ENCODE measurements at regions not wholly inside any gene's neighbourhood (a gene's known extent, or its start where the extent isn't known, plus 50 kb on each side); places are given as distances from the start of the nearest gene placed in this dataset.

DNA sequence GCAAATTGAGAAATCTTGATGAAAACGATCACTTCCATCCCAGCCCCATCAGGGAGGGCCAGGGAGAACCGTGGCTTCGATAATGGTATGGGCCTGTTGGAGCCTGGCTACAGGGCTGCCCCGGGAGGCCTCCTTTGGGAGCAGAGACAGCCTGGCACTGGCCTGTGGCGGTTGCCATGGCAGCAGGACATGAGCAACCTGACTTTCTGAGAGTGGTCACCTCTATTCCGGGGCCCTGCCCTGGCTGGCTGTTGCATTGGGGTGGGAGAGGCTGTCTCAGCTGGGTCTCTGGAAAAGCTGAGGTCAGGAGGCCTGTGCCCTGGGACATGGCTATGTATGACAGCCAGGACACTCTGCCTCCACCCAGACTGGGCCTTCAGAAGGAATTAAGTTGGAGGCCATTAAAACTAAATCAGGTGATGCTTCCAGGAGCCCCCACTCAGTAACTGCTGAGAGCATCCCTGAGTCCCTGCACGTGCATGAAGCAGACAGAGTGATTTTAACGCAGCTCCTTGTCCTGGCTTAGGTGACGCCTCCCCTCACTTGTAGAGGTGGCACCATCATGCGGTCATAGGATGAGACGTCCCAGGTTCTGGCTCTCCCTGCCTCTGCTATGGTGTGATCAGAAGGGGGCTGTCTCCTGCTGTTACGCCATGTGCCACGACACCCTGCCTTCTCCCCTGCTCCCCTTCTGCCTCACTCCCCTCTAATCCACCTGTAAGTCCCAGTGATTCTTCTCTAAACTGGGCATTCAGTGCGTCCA, 126.3 kb downstream of the SLC25A47 start:
- no peak for DNase-seq
- in situ Hi-C loops (cut with MboI; ENCODE audit: low pct_unique_long_range_greater_than_20kb, low sequenced_read_pairs): no loop called here

DNA sequence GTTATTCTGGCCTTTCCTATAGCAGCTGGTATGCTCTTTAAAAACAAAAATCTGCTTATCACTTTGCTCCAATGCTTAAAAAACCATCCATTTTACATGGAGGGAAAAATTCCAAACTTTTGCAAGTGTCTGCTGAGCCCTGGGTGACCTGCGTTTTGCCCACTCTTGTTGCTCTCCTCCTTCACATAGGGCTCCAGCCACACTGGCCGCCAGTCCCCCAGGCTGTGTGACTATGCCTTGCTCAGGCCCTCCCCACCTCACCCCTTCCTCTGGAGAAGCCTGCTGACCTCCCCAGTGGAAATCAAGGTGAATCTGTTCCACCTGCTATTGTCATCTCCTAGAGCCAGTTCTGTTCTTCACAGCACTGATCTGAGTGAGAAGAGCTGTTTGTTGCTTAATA, 126.9 kb downstream of the SLC25A47 start:
- in situ Hi-C loops (cut with MboI; ENCODE audit: low pct_unique_long_range_greater_than_20kb, low sequenced_read_pairs): no loop called here
- DNase-seq: no peak

- DNase-seq: no peak
- in situ Hi-C loops (cut with MboI; ENCODE audit: low pct_unique_long_range_greater_than_20kb, low sequenced_read_pairs): no loop called here
These were observed 127.6 kb downstream of the SLC25A47 start for GRCh38 chr14:100450736-100451135.

DNA sequence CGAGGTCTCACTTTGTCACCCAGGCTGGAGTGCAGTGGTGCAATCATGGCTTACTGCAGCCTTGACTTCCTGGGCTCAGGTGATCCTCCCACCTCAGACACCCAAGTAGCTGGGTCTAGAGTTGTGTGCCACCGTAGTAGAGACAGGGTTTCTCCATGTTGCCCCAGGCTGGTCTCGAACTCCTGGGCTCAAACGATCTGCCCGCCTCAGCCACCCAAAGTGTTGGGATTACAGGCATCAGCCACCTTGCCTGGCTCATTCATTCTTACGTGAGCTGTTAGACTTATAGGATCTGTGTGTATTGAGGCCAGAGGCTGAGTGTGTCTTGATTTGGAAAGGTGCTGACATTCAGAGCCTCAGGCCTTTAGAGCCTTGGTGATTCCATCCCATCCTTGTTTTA, 128.1 kb downstream of the SLC25A47 start:
- no peak for DNase-seq
- in situ Hi-C loops (cut with MboI; ENCODE audit: low pct_unique_long_range_greater_than_20kb, low sequenced_read_pairs): no loop called here

- DNase-seq: no peak
- in situ Hi-C loops (cut with MboI; ENCODE audit: low pct_unique_long_range_greater_than_20kb, low sequenced_read_pairs): no loop called here
These were observed 130.8 kb downstream of the SLC25A47 start for GRCh38 chr14:100453930-100454329.

DNA sequence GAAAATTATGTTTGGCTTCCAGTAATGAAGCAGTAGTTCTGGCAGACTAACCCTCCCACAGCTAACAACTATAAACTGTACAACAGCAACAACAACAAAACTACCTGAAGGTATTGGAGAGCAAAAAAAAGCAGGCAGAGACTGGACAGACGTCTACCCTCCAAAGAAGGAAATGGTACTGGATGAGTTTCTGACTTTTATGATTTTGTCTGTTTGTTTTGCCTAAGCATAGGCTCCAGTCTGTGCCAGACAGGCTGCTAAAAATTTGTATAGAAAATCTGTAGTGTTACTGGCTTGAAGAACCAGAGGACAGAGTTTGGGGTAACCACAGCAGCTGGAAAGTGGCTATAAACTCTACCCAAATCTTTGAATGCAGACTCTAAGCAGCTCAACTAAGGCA, 131.3 kb downstream of the SLC25A47 start:
- in situ Hi-C loops (cut with MboI; ENCODE audit: low pct_unique_long_range_greater_than_20kb, low sequenced_read_pairs): no loop called here
- no peak for DNase-seq

DNA sequence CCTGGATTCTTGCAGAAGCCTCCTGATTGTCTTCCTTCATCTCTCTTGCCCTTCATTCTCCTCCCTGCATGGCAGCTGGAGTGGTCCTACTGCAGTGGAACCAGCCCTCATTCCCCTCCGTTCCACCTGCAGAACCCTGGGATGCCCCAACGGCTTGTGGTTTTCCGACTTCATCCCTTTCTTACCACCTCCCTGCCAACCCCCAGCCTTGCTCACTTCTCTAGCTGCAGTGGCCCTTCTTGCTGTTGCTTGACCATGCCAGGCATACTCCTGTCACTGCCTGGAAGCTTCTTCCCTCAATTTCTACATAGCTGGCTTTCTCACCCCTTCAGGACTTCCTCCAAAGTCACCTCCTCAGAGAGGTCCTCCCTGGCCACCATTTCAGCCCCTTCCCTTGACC, 123.3 kb downstream of the BEGAIN start:
- no peak for DNase-seq
- in situ Hi-C loops (cut with MboI; ENCODE audit: low pct_unique_long_range_greater_than_20kb, low sequenced_read_pairs): no loop called here

- in situ Hi-C loops (cut with MboI; ENCODE audit: low pct_unique_long_range_greater_than_20kb, low sequenced_read_pairs): no loop called here
These were observed 120.9 kb downstream of the BEGAIN start for GRCh38 chr14:100466111-100466856.

DNA sequence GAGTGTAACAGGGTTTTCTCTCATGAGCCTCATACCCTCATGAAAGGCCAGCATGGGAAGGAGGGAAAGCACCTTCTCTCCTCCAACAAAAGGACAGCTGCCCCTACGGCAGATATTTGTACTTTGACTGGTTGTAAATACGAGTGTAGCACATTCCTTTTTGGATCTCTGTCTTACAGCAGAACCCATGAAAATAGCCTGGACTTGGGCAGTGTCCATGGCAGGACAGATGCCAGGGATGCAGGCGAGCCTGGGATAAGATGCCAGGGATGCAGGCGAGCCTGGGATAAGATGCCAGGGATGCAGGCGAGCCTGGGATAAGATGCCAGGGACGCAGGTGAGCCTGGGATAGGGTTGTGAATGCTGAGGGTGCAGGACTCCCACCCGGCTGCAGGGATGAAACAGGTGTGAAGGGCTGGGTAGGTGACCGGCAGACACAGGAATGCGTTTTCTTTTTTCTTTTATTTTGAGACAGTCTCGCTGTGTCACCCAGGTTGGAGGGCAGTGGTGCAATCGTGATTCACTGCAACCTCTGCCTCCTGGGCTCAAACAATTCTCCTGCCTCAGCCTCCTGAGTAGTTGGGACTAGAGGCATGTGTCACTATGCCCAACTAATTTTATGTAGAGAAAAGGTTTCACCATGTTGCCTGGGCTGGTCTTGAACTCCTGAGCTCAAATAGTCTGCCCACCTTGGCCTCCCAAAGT, 120.0 kb downstream of the BEGAIN start:
- in situ Hi-C loops (cut with MboI; ENCODE audit: low pct_unique_long_range_greater_than_20kb, low sequenced_read_pairs): no loop called here
- no peak for DNase-seq

More at GRCh38 chr14:100466111-100466856, 120.9 kb downstream of the BEGAIN start:
- DNase-seq: no peak

DNA sequence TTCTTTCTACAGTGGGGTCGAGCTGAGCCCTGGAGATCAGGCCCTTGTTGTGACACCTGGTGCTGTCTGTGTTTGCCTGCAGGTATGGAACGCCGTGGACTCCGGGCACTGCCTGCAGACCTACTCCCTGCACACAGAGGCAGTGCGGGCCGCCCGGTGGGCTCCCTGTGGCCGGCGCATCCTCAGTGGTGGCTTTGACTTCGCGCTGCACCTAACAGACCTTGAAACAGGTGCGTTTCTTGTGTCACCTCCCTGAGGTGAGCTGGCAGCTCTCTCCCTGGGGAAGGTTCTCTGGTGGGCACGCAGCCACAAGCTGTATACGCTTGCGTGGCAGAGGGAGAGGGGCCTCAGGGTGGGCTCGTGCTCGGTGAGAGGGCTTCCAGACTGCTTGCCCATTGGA, 119.3 kb downstream of the BEGAIN start:
- DNase-seq: no peak
- in situ Hi-C loops (cut with MboI; ENCODE audit: low pct_unique_long_range_greater_than_20kb, low sequenced_read_pairs): no loop called here

- in situ Hi-C loops (cut with MboI; ENCODE audit: low pct_unique_long_range_greater_than_20kb, low sequenced_read_pairs): no loop called here
- no peak for DNase-seq
These were observed 118.7 kb downstream of the BEGAIN start for GRCh38 chr14:100468557-100468956.

DNA sequence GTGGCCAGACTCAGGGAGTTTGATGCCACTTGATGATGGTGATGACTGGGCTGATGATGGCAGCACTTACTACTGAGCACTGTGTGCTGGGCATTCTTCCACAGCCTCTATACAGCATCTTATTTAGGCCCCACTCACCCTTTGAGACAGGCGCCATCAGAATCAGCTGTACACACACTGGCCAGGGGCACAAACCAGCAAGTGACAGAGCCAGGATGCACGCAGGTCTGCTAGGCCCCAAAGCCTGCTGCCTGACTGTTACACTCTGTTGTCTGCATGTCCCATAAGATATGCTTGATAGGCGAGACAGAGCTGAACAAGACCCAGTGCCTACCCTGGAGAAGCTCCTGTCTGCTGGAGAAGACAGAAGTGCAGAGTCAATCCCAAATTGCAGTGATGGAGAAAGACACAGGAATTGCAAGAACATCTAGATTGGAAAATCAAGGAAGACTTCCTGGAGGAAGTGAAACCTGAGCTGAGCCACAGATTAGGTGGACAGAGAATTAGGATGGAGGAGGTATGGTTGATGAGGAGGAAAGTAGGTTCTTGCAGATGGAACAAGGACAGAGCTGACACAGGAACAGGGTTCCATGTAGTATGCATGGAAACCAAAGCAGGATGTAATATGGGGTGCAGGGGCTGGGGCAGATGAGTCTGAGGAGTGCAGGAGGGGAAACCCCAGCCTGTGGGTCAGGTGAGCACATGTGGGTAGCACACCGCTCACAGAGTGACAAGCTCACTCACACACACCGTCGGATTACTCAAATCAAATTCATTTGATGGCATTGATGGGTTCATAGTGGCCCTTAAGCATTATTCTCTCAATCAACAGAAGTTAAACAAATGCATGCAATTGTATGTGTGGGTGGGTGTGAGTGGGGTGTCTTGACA, 117.3 kb downstream of the BEGAIN start:
- DNase-seq: no peak
- in situ Hi-C loops (cut with MboI; ENCODE audit: low pct_unique_long_range_greater_than_20kb, low sequenced_read_pairs): no loop called here

GRCh38 chr14:100470523-100470897, 116.7 kb downstream of the BEGAIN start:
- in situ Hi-C loops (cut with MboI; ENCODE audit: low pct_unique_long_range_greater_than_20kb, low sequenced_read_pairs): no loop called here
- no peak for DNase-seq

DNA sequence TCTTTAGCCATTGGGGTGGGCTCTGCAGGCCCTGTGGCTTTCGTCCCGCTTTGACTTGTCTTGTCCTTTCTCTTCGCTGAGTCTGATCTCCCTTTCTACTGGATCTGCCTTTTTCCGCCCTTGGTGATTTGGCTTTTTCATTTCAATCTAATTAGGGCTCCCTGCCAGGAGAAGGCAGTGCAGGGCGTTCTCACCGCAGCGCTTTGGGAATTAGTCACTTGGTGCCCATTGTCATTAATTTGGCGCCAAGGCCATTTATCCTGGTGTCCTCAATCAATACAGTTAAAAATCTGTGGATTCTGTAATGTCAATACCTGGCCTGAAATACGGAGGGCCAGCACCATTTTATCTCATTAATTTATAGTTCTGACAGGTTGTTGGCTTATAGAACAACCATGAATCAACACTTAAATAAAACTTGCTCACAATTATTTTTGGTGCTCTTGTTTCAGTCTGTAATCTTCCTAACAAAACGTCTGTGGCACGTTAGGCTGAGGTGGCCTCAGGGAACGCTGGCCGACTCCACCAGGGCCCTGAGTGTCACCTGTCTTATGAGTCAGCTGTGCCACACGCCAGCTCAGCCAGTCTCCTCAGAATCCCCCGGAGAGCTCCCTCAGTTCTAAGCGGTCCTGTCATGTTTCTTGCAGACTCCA, 115.7 kb downstream of the BEGAIN start:
- in situ Hi-C loops (cut with MboI; ENCODE audit: low pct_unique_long_range_greater_than_20kb, low sequenced_read_pairs): no loop called here
- no peak for DNase-seq

DNA sequence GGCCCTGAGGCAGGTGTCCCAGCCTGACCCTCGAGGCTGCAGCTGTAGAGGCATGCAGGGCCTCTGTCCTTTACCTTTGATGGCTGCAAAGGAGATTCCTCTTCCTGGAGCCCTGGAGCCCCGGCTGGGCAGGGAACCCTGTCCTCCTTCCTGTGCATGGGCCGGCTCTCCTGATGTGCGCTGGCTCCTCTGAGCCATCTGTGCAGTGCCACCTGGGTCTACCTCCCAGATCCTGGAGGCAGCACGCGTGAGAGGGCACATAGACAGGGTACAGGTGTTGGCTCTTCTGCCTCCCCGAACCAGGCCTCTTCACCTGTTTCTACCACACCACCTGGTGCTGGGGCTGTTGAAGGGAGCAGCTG, 115.1 kb downstream of the BEGAIN start:
- DNase-seq: no peak
- in situ Hi-C loops (cut with MboI; ENCODE audit: low pct_unique_long_range_greater_than_20kb, low sequenced_read_pairs): no loop called here

DNA sequence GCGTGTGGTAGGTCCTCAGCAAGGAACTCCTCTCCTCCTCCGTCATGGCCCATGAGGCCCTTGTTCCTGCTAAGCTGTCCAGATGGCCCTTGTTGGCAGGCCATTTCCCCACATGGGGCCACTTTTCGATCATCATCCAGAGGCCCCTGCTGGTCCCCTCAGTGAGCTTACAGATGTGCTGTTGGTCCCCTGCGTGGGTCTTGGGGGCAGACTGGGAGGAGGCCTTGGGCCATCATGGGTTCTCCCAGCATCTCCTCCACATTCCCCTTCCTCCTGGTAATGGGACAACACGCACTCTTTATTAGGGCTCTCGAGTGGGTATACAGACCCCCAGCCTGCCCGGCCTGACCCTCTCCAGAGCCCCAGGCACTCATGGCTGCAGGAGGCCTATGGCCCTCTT, 114.7 kb downstream of the BEGAIN start:
- in situ Hi-C loops (cut with MboI; ENCODE audit: low pct_unique_long_range_greater_than_20kb, low sequenced_read_pairs): no loop called here
- DNase-seq: no peak

DNA sequence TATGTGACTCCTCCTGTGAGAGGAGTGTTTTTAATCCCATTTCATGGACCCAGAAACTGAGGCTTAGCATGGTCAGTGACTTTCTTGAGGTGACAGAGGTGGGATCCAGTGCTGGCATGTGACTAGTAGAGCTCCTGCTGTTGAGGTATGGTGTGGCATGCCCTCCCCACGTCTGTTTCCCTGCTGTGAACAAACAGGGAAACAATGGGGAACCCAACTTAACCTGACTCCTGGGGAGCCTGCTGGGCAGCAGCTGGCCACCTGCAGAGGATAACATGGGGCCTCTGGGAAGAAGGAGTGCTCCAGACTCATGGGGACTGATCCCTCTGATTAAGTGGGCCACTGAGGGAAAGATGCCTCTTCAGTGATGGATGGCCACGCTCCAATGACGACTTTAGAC, 114.0 kb downstream of the BEGAIN start:
- DNase-seq: no peak
- in situ Hi-C loops (cut with MboI; ENCODE audit: low pct_unique_long_range_greater_than_20kb, low sequenced_read_pairs): no loop called here

GRCh38 chr14:100474196-100474595, 113.0 kb downstream of the BEGAIN start:
- in situ Hi-C loops (cut with MboI; ENCODE audit: low pct_unique_long_range_greater_than_20kb, low sequenced_read_pairs): no loop called here
- DNase-seq: no peak

DNA sequence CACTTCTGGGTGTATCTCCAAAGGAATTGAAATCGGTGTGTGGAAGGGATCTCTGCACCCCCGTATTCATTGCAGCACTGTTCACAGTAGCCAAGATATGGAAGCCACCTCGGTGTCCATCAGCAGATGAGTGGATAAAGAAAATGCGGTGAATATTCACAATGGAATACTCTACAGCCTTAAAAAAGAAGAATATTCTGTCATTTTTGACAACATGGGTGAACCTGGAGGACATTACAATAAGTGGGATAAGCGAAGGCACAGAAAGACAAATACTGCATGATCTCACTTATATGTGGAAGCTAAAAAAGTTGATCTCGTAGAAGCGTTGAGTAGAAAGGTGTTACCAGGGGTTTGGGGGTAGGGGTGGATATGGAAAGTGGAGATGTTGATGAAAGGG, 111.9 kb downstream of the BEGAIN start:
- in situ Hi-C loops (cut with MboI; ENCODE audit: low pct_unique_long_range_greater_than_20kb, low sequenced_read_pairs): no loop called here
- DNase-seq: no peak
